Ovary (tissue), 3 donors: ENCODE measurements at regions not wholly inside any gene's neighbourhood (a gene's known extent, or its start where the extent isn't known, plus 50 kb on each side); places are given as distances from the start of the nearest gene placed in this dataset.

Experiments used
- CTCF ChIP-seq, 3 donors: fragments of 450-650 bp in 2 of 3; fragments of 200-600 bp in 1 of 3; IDR thresholded peaks; one replicate each; pipeline versions ENCODE4 v1.5.1 to v1.8.0; 2016 to 2022; ENCODE audit warnings: antibody characterized with exemption in 3 of 3, mild to moderate bottlenecking in 1 of 3
- POLR2A ChIP-seq: fragments of 450-650 bp; IDR thresholded peaks from one replicate; pipeline ENCODE4 v1.6.1; 2017; ENCODE audit warnings: antibody characterized with exemption, mild to moderate bottlenecking, moderate library complexity
- donor health status: DM: no; HTN: no; CAD: no.

GRCh38 chr7:91503934-91504555 lies 239.8 kb downstream of the FZD1 start:
- TF ChIP-seq CTCF (IDR thresholded peaks at IDR 0.05) (no peak), POLR2A (no peak)
